ENCODE measurements at regions not wholly inside any gene's neighbourhood (a gene's known extent, or its start where the extent isn't known, plus 50 kb on each side); places are given as distances from the start of the nearest gene placed in this dataset.

DNA sequence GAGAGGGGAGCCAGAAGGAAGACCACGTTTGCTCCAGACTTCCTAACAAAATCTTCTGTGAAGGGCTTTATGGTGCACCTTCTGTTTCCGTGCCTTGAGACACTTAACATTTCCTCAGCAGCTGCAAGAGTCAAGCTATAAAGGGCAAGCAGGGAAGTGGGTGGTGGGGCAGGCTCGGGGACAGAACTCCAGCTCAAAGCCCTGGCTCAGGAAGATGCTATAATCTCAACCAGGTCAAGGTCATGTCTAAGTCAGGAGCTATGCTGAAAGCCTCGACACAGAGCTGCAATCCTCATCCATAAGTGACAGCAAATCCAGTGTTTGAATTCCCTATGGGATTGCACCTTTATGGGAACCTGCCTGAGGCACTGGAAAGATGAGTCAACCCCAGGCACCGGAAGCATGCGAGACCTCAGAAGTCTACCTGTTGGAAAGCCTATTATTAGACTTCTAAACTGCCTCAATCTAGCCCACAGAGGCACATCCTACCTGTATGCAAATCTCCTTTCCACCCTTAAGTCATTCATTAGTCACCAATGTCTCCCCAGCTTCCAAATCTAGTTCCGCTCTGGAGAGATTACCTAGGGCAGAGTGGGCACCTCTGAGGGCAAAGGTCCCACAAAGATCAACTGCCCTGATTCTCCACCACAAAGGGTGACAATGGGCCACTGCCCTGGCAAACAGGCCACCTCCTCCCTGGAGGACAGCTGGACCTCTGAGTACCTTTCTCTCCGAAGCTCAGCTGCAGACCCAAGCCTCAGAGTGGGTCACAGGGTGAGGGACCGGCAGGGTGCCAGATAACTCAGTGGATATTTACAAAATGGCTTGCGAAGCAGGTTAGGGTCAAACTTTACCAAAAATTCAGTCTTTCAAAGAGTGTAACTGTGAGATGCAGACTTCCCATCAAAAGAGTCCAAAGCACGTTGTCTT is 287.0 kb downstream of the CDC5L start:
- Mint-ChIP-seq H3K4me1 (no peaks in the 10 kb centered on the region), H3K4me3 (no peak overlapping the region), H3K27me3 (peaks cover 11% of the 10 kb centered on the region), H3K27ac (no peak overlapping the region), H3K9me3 (no peaks in the 10 kb centered on the region), H3K36me3 (no peaks in the 10 kb centered on the region)
- Histone ChIP-seq H3K4me3 (ENCODE audit: low read depth, low read length) (no peak overlapping the region), H3K36me3 (ENCODE audit: control insufficient read depth, insufficient read depth, low read length) (no peaks in the 10 kb centered on the region), H3K27me3 (ENCODE audit: control insufficient read depth, insufficient read depth, low read length) (no peaks in the 10 kb centered on the region), H3K9me3 (ENCODE audit: control insufficient read depth in 2 of 2, low read length in 2 of 2) (no peaks in the 10 kb centered on the region), H3K4me1 (ENCODE audit: control insufficient read depth, insufficient read depth, low read length, poor library complexity, severe bottlenecking) (no peaks in the 10 kb centered on the region), H3K27ac (ENCODE audit: insufficient read depth, low read length, poor library complexity, severe bottlenecking) (no peak overlapping the region)
- ATAC-seq (ENCODE audit: low read depth in 2 of 2) (no peak), DNase-seq (no peak)

DNA sequence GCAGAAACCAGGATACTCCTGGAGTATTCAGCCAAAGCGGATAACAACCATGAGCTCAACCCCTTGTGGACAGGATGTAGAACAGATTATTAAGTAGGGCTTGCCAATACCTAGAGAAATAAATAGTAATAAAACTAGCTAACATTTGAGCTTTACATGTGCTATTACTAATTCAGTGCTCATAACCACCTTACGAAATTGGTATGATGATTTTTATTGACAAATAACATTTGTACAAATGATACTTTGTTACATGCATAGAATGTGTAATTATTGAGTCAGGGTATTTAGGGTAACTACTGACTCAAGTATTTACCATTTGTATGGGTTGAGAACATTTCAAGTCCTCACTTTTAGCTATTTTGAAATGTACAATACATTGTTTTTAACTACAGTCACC is 287.9 kb downstream of the CDC5L start:
- no peak overlapping the region for H3K27ac ChIP-seq (ENCODE audit: insufficient read depth, low read length, poor library complexity, severe bottlenecking)
- no peaks in the 10 kb centered on the region for H3K36me3 Mint-ChIP-seq
- H3K4me3 ChIP-seq (ENCODE audit: low read depth, low read length): no peak overlapping the region
- ATAC-seq (ENCODE audit: low read depth in 2 of 2): no peak
- H3K4me3 Mint-ChIP-seq: no peak overlapping the region
- no peaks in the 10 kb centered on the region for H3K9me3 ChIP-seq (ENCODE audit: control insufficient read depth in 2 of 2, low read length in 2 of 2)
- DNase-seq: no peak
- H3K27me3 Mint-ChIP-seq: peaks cover 11% of the 10 kb centered on the region
- H3K27ac Mint-ChIP-seq: no peak overlapping the region
- H3K4me1 ChIP-seq (ENCODE audit: control insufficient read depth, insufficient read depth, low read length, poor library complexity, severe bottlenecking): no peaks in the 10 kb centered on the region
- H3K27me3 ChIP-seq (ENCODE audit: control insufficient read depth, insufficient read depth, low read length): no peaks in the 10 kb centered on the region
- H3K9me3 Mint-ChIP-seq: no peaks in the 10 kb centered on the region
- no peaks in the 10 kb centered on the region for H3K36me3 ChIP-seq (ENCODE audit: control insufficient read depth, insufficient read depth, low read length)
- H3K4me1 Mint-ChIP-seq: no peaks in the 10 kb centered on the region

DNA sequence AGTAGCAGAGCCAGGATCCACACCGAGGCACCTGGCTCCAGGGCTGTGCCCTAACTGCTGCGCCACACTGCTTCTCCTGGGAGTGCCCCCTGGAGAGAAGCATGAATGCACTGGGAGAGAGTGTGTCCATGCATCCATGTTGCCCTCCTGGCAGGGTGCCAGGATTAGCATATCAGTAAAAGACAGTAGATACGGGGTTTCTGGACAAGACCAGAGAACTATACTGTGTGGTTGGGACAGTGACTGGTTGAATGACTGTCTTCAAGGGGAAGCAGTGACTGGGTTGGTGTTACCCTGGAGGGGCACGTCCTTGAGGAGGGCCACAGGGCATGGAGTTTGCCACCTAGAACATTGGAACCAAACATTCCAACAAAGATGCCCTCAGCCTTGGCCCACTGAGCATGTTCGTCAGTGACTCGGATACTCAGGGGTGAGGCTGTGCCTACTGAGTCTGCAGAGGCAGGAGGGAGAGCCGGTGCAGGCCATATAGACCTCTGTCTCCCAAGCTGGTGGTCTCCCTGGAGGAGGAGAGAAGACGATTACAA is 288.8 kb downstream of the CDC5L start:
- H3K27ac Mint-ChIP-seq: no peak overlapping the region

DNA sequence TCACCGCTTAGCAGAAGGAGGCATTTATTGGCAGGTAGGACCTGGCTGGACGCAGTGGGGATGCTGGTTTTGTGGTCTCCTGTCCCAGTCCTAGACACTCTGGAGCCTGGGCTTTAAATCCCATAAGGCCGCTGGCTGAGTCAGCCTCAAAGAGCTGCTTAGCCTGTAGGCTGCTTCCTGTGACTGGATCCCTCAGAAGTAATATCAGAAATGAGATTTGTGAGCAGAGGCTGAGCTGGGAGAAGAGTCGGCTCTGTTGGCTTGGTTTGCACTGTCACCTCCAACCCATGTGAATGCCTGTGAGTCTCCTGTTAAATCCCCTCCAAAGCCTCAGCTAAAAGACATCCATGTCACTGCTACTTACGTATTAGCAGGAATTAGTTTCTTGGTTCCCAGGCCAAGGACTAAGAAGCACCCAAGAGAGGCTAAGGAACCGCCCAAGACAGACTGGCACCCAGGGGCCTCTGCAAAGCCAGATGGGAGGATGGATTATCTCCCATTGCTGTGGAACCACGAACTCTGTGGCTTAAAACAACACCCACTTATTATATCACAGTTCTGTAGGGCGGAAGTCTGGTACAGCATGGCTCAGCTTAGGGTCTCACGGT is 289.4 kb downstream of the CDC5L start:
- Histone ChIP-seq H3K4me1 (ENCODE audit: control insufficient read depth, insufficient read depth, low read length, poor library complexity, severe bottlenecking) (no peaks in the 10 kb centered on the region), H3K4me3 (ENCODE audit: low read depth, low read length) (no peak overlapping the region), H3K36me3 (ENCODE audit: control insufficient read depth, insufficient read depth, low read length) (no peaks in the 10 kb centered on the region), H3K9me3 (ENCODE audit: control insufficient read depth in 2 of 2, low read length in 2 of 2) (no peaks in the 10 kb centered on the region), H3K27ac (ENCODE audit: insufficient read depth, low read length, poor library complexity, severe bottlenecking) (no peak overlapping the region), H3K27me3 (ENCODE audit: control insufficient read depth, insufficient read depth, low read length) (no peaks in the 10 kb centered on the region)
- Mint-ChIP-seq H3K36me3 (no peaks in the 10 kb centered on the region), H3K4me3 (no peak overlapping the region), H3K27me3 (peaks cover 11% of the 10 kb centered on the region), H3K27ac (no peak overlapping the region), H3K9me3 (no peaks in the 10 kb centered on the region), H3K4me1 (no peaks in the 10 kb centered on the region)
- DNase-seq: no peak
- no peak for ATAC-seq (ENCODE audit: low read depth in 2 of 2)

More for the DNA sequence above, 288.8 kb downstream of the CDC5L start:
- DNase-seq (no peak), ATAC-seq (ENCODE audit: low read depth in 2 of 2) (no peak)
- no peaks in the 10 kb centered on the region for H3K9me3 ChIP-seq (ENCODE audit: control insufficient read depth in 2 of 2, low read length in 2 of 2)
- no peak overlapping the region for H3K4me3 Mint-ChIP-seq
- no peaks in the 10 kb centered on the region for H3K4me1 ChIP-seq (ENCODE audit: control insufficient read depth, insufficient read depth, low read length, poor library complexity, severe bottlenecking)
- H3K27me3 Mint-ChIP-seq: peaks cover 11% of the 10 kb centered on the region
- no peaks in the 10 kb centered on the region for H3K36me3 Mint-ChIP-seq
- no peaks in the 10 kb centered on the region for H3K9me3 Mint-ChIP-seq
- H3K4me1 Mint-ChIP-seq: no peaks in the 10 kb centered on the region
- no peak overlapping the region for H3K27ac ChIP-seq (ENCODE audit: insufficient read depth, low read length, poor library complexity, severe bottlenecking)
- H3K36me3 ChIP-seq (ENCODE audit: control insufficient read depth, insufficient read depth, low read length): no peaks in the 10 kb centered on the region
- H3K27me3 ChIP-seq (ENCODE audit: control insufficient read depth, insufficient read depth, low read length): no peaks in the 10 kb centered on the region
- H3K4me3 ChIP-seq (ENCODE audit: low read depth, low read length): no peak overlapping the region

DNA sequence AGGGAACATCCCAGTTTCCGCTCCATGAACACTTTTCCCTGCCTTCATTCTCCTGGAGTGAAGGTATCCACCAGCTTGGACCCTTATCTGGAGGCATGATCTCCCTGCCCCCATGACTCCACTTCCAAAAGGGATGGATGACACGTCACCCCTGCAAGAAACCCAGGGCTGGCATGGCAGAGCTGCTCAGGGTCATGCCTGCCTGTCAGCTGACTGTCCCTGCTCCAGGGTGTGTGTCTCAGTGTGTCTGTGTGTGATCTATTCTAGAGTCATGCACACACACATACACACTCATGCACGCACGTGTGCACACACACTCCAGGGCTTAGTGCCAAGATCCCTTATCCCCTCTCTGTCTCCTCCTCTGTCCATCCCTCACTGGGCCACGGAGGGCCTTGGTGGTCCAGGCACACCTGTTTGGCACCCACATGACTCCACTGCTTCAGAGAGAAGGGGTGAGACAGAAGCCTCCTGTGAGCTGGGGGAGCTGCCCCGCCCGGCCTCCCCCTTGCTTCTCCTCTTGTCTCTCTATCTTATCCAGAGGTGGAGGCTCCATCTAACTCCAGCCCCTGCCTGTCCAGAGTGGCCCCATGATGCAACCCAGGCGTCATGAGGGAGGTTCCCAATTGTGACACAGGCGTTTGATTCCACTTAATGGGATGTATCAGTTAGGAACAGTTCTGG is 290.9 kb downstream of the CDC5L start:
- no peak overlapping the region for H3K27ac ChIP-seq (ENCODE audit: insufficient read depth, low read length, poor library complexity, severe bottlenecking)
- H3K27me3 ChIP-seq (ENCODE audit: control insufficient read depth, insufficient read depth, low read length): no peaks in the 10 kb centered on the region
- no peak for ATAC-seq (ENCODE audit: low read depth in 2 of 2)
- H3K4me1 ChIP-seq (ENCODE audit: control insufficient read depth, insufficient read depth, low read length, poor library complexity, severe bottlenecking): no peaks in the 10 kb centered on the region
- Mint-ChIP-seq H3K4me3 (no peak overlapping the region), H3K27ac (no peak overlapping the region), H3K36me3 (no peaks in the 10 kb centered on the region), H3K27me3 (peaks cover 2% of the 10 kb centered on the region), H3K9me3 (no peaks in the 10 kb centered on the region), H3K4me1 (no peaks in the 10 kb centered on the region)
- no peak overlapping the region for H3K4me3 ChIP-seq (ENCODE audit: low read depth, low read length)
- DNase-seq: no peak
- no peaks in the 10 kb centered on the region for H3K9me3 ChIP-seq (ENCODE audit: control insufficient read depth in 2 of 2, low read length in 2 of 2)
- H3K36me3 ChIP-seq (ENCODE audit: control insufficient read depth, insufficient read depth, low read length): no peaks in the 10 kb centered on the region

DNA sequence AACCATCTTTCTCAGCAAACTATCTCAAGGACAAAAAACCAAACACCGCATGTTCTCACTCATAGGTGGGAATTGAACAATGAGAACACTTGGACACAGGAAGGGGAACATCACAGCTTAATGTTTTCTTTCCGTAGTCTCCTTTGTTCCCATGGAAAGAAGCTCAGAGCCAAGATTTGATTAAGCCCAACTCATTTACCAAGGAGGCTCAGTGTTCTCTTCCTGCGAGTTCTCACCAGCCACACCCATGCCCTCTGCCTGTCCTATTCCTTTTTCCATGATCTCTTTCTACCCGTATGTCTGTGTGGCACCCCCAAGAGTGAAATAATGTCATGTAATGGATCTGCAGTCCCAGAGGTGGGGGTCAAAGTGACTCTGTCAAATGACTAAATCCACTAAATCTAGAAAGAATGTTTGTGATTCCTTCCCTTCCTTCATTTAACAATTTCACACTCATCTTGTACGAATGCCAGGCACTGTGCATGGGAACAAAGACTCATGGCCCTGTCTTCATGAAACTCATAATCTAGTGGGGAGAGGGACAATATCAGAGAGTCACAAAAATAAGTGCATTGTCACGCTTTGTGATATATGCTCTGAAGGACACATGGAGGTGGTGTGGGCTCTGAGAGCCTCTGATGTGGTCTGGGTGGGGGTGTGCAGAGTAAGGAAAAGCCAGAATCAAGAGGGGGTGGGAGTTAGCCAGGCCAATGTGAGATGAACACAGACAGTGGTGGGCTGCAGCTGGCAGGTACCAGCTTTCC is 292.1 kb downstream of the CDC5L start:
- no peaks in the 10 kb centered on the region for H3K36me3 ChIP-seq (ENCODE audit: control insufficient read depth, insufficient read depth, low read length)
- Mint-ChIP-seq H3K4me3 (no peak overlapping the region), H3K4me1 (no peaks in the 10 kb centered on the region), H3K9me3 (peaks cover 0 to under 1% (median 0%) of the 10 kb centered on the region in 7 donors), H3K27me3 (no peaks in the 10 kb centered on the region), H3K36me3 (no peaks in the 10 kb centered on the region), H3K27ac (peak overlapping the region in 1 of 3 donors; percentile 27)
- no peak for ATAC-seq (ENCODE audit: low read depth in 2 of 2)
- H3K27me3 ChIP-seq (ENCODE audit: control insufficient read depth, insufficient read depth, low read length): no peaks in the 10 kb centered on the region
- no peak overlapping the region for H3K27ac ChIP-seq (ENCODE audit: insufficient read depth, low read length, poor library complexity, severe bottlenecking)
- H3K9me3 ChIP-seq (ENCODE audit: control insufficient read depth in 2 of 2, low read length in 2 of 2): no peaks in the 10 kb centered on the region
- no peak for DNase-seq
- H3K4me1 ChIP-seq (ENCODE audit: control insufficient read depth, insufficient read depth, low read length, poor library complexity, severe bottlenecking): no peaks in the 10 kb centered on the region
- H3K4me3 ChIP-seq (ENCODE audit: low read depth, low read length): no peak overlapping the region

DNA sequence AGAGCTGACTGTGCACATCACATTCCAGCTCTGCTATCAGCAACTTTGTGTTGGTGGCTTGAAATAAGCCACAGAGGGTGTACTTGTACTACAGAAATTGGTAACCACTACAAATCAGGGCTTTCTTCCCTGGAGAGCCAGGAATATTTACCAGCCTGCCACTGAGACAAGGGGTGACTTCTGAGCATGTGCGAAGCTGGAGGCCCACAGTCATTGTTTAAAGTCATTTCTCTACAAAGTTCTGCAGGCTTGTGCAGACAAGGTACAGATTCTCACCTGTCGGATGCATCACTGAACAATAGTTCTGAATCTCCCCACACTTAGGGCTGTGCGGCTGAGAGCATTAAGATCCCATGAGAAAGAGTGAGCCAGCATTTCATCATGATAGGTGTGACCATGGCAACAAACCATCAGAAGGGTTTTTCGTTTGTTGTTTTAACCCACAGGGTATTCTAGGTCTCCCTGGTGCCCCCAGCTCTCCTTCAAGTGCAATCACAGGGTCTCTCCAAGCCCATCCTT is 292.8 kb downstream of the CDC5L start:
- H3K27ac ChIP-seq (ENCODE audit: insufficient read depth, low read length, poor library complexity, severe bottlenecking): no peak overlapping the region
- H3K36me3 ChIP-seq (ENCODE audit: control insufficient read depth, insufficient read depth, low read length): no peaks in the 10 kb centered on the region
- no peaks in the 10 kb centered on the region for H3K27me3 ChIP-seq (ENCODE audit: control insufficient read depth, insufficient read depth, low read length)
- H3K27me3 Mint-ChIP-seq: peaks cover 4% of the 10 kb centered on the region
- no peak overlapping the region for H3K27ac Mint-ChIP-seq
- no peaks in the 10 kb centered on the region for H3K36me3 Mint-ChIP-seq
- H3K9me3 Mint-ChIP-seq: peaks cover 0 to 2% (median 0%) of the 10 kb centered on the region in 7 donors
- no peaks in the 10 kb centered on the region for H3K9me3 ChIP-seq (ENCODE audit: control insufficient read depth in 2 of 2, low read length in 2 of 2)
- ATAC-seq (ENCODE audit: low read depth in 2 of 2) (no peak), DNase-seq (no peak)
- H3K4me1 Mint-ChIP-seq: no peaks in the 10 kb centered on the region
- no peak overlapping the region for H3K4me3 Mint-ChIP-seq
- H3K4me3 ChIP-seq (ENCODE audit: low read depth, low read length): no peak overlapping the region
- H3K4me1 ChIP-seq (ENCODE audit: control insufficient read depth, insufficient read depth, low read length, poor library complexity, severe bottlenecking): no peaks in the 10 kb centered on the region

Data from CD4-positive, CD25-positive, alpha-beta regulatory T cell (primary cell).